ENCODE measurements at regions not wholly inside any gene's neighbourhood (a gene's known extent, or its start where the extent isn't known, plus 50 kb on each side); places are given as distances from the start of the nearest gene placed in this dataset.

DNA sequence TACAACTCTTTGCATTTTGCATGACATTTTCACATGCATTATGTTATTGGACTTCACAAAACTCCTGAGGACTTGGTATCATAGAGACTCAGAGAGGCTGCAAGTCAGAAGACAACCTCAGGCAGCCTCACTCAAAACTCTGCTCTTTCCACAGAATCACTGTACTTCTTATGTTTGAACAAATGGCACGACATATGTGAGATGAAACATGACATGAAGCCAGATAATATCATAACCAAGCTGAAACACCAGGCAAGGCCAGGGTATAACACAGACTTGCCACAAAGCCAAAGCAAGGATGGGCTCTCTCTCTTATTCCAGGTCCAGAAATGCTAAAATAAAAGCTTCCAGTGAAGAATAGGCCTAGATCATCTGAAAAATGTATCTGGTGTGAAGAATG, 425.8 kb upstream of the CDH5 start:
- no peak for DNase-seq
- Histone ChIP-seq H3K9ac (ENCODE audit: low read length) (no peak overlapping the region), H3K4me2 (ENCODE audit: low read length) (no peak overlapping the region), H3K4me3 (ENCODE audit: low read length) (no peak overlapping the region), H3K79me2 (ENCODE audit: low read length) (no peaks in the 10 kb centered on the region), H3K27ac (ENCODE audit: low read length) (no peak overlapping the region), H3K4me1 (ENCODE audit: insufficient read depth, low read length) (no peaks in the 10 kb centered on the region), H2AFZ (ENCODE audit: low read length) (no peak overlapping the region), H3K9me2 (replicated peaks; ENCODE audit: low read length) (no peaks in the 10 kb centered on the region), H3K27me3 (ENCODE audit: low read length) (no peaks in the 10 kb centered on the region), H3F3A (ENCODE audit: low read length, unreplicated experiment) (no peaks in the 10 kb centered on the region), H3K9me3 (ENCODE audit: low read length) (no peaks in the 10 kb centered on the region), H3K36me3 (ENCODE audit: low read depth, low read length) (no peaks in the 10 kb centered on the region), H4K20me1 (ENCODE audit: low read length) (no peaks in the 10 kb centered on the region)
- BruUV-seq (replicated peaks) = no TSS peak
- ChIA-PET POLR2A (ENCODE audit: unreplicated experiment) (no interaction called here), CTCF (no interaction called here)
- intact Hi-C loops (cut with micrococcal nuclease) = no loop called here
- no peak for TF ChIP-seq EZH2phosphoT487 (IDR thresholded peaks at IDR 0.05; ENCODE audit: borderline replicate concordance, low read length)
- TF ChIP-seq, protein P1, sequence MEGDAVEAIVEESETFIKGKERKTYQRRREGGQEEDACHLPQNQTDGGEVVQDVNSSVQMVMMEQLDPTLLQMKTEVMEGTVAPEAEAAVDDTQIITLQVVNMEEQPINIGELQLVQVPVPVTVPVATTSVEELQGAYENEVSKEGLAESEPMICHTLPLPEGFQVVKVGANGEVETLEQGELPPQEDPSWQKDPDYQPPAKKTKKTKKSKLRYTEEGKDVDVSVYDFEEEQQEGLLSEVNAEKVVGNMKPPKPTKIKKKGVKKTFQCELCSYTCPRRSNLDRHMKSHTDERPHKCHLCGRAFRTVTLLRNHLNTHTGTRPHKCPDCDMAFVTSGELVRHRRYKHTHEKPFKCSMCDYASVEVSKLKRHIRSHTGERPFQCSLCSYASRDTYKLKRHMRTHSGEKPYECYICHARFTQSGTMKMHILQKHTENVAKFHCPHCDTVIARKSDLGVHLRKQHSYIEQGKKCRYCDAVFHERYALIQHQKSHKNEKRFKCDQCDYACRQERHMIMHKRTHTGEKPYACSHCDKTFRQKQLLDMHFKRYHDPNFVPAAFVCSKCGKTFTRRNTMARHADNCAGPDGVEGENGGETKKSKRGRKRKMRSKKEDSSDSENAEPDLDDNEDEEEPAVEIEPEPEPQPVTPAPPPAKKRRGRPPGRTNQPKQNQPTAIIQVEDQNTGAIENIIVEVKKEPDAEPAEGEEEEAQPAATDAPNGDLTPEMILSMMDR (conservative IDR thresholded peaks at IDR 0.05; ENCODE audit: low read depth, low read length) = no peak
- TF ChIP-seq EZH2 (IDR thresholded peaks at IDR 0.05; ENCODE audit: low read length, unreplicated experiment) = no peak
- ATAC-seq = no peak

DNA sequence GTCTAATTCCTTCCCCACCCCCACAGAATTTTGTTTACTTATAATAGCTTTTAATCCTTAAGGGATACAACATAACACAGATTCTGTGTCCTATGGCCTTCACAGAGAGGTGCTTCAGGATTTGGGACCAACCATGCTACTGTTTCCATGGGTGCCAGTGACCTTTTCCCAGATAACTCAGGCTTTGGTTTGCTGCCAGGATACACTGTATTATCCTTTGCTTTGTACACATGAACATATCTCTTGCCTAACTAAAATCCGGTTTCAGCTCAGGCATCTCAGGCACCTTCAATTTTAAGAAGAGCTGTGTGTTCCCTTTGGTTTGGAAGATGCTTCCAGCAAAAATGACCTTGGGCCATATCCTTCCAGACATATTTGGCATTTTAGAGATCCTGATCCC, 428.4 kb upstream of the CDH5 start:
- H3K4me2 ChIP-seq (ENCODE audit: low read length) = no peak overlapping the region
- H3K36me3 ChIP-seq (ENCODE audit: low read depth, low read length) = no peaks in the 10 kb centered on the region
- H3K27me3 ChIP-seq (ENCODE audit: low read length) = no peaks in the 10 kb centered on the region
- DNase-seq (no peak), ATAC-seq (no peak)
- H3K9me2 ChIP-seq (replicated peaks; ENCODE audit: low read length) = no peaks in the 10 kb centered on the region
- no peak for TF ChIP-seq EZH2 (IDR thresholded peaks at IDR 0.05; ENCODE audit: low read length, unreplicated experiment)
- TF ChIP-seq, protein P1 (conservative IDR thresholded peaks at IDR 0.05; ENCODE audit: low read depth, low read length) = no peak
- TF ChIP-seq EZH2phosphoT487 (IDR thresholded peaks at IDR 0.05; ENCODE audit: borderline replicate concordance, low read length) = no peak
- H3K9me3 ChIP-seq (ENCODE audit: low read length) = no peaks in the 10 kb centered on the region
- no peaks in the 10 kb centered on the region for H4K20me1 ChIP-seq (ENCODE audit: low read length)
- no peaks in the 10 kb centered on the region for H3K79me2 ChIP-seq (ENCODE audit: low read length)
- POLR2A ChIA-PET (ENCODE audit: unreplicated experiment) = no interaction called here
- no peaks in the 10 kb centered on the region for H3K4me1 ChIP-seq (ENCODE audit: insufficient read depth, low read length)
- no peak overlapping the region for H3K27ac ChIP-seq (ENCODE audit: low read length)
- H2AFZ ChIP-seq (ENCODE audit: low read length) = no peak overlapping the region
- H3F3A ChIP-seq (ENCODE audit: low read length, unreplicated experiment) = no peaks in the 10 kb centered on the region
- CTCF ChIA-PET = no interaction called here
- no TSS peak for BruUV-seq (replicated peaks)
- H3K9ac ChIP-seq (ENCODE audit: low read length) = no peak overlapping the region
- intact Hi-C loops (cut with micrococcal nuclease) = no loop called here
- H3K4me3 ChIP-seq (ENCODE audit: low read length) = no peak overlapping the region

DNA sequence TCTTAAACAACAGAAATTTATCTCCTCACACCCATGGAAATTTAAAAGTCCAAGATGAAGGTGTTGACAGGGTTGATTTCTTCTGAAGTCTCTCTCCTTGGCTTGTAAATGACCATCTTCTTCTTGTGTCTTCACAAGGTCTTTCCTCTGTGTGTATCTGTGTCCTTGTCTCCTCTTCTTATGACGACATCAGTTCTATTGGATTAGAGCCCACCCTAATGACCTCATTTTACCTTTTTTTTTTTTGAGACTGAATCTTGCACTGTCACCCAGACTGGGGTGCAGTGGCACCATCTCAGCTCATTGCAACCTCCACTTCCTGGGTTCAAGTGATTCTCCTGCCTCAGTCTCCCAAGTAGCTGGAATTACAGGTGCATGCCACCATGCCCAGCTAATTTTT, 429.0 kb upstream of the CDH5 start:
- no peak overlapping the region for H3K4me2 ChIP-seq (ENCODE audit: low read length)
- no peaks in the 10 kb centered on the region for H3K9me3 ChIP-seq (ENCODE audit: low read length)
- ChIA-PET POLR2A (ENCODE audit: unreplicated experiment) (no interaction called here), CTCF (no interaction called here)
- intact Hi-C loops (cut with micrococcal nuclease) = no loop called here
- H3K27ac ChIP-seq (ENCODE audit: low read length) = no peak overlapping the region
- no peaks in the 10 kb centered on the region for H4K20me1 ChIP-seq (ENCODE audit: low read length)
- ATAC-seq (no peak), DNase-seq (no peak)
- H3K36me3 ChIP-seq (ENCODE audit: low read depth, low read length) = no peaks in the 10 kb centered on the region
- H3K9ac ChIP-seq (ENCODE audit: low read length) = no peak overlapping the region
- H2AFZ ChIP-seq (ENCODE audit: low read length) = no peak overlapping the region
- no TSS peak for BruUV-seq (replicated peaks)
- H3F3A ChIP-seq (ENCODE audit: low read length, unreplicated experiment) = no peaks in the 10 kb centered on the region
- no peaks in the 10 kb centered on the region for H3K27me3 ChIP-seq (ENCODE audit: low read length)
- no peaks in the 10 kb centered on the region for H3K4me1 ChIP-seq (ENCODE audit: insufficient read depth, low read length)
- H3K9me2 ChIP-seq (replicated peaks; ENCODE audit: low read length) = no peaks in the 10 kb centered on the region
- no peak overlapping the region for H3K4me3 ChIP-seq (ENCODE audit: low read length)
- TF ChIP-seq EZH2 (IDR thresholded peaks at IDR 0.05; ENCODE audit: low read length, unreplicated experiment) = no peak
- TF ChIP-seq EZH2phosphoT487 (IDR thresholded peaks at IDR 0.05; ENCODE audit: borderline replicate concordance, low read length) = no peak
- TF ChIP-seq, protein P1 (conservative IDR thresholded peaks at IDR 0.05; ENCODE audit: low read depth, low read length) = no peak
- H3K79me2 ChIP-seq (ENCODE audit: low read length) = no peaks in the 10 kb centered on the region
